Panc1 (cell line): ENCODE measurements at regions not wholly inside any gene's neighbourhood (a gene's known extent, or its start where the extent isn't known, plus 50 kb on each side); places are given as distances from the start of the nearest gene placed in this dataset.

Experiments
- ATAC-seq: fragments of 200-7000 bp; cut with Tn5 transposase; 2 replicates; pipeline ENCODE4 v1.9.1; 2020; ENCODE audit warnings: mild to moderate bottlenecking, moderate library complexity
- BruUV-seq: library from RNA; stranded (reverse); fragments of 400-500 nt; replicated peaks from 2 replicates; lab custom pipeline; 2021; lab: Mats Ljungman, UMichigan
- CTCF ChIA-PET: fragments of 300-600 bp; sonication (Branson Sonifier 250); formaldehyde crosslinking; loops from one replicate; lab custom pipeline; 2022; ENCODE audit warnings: antibody characterized with exemption; lab: Charles Lee
- POLR2A ChIA-PET: fragments of 300-600 bp; sonication (Branson Sonifier 250); formaldehyde crosslinking; loops from one replicate; lab custom pipeline; 2022; ENCODE audit warnings: antibody characterized with exemption; lab: Charles Lee
- DNase-seq: peaks from one replicate; pipeline ENCODE4 v3.0.0-alpha.2; 2010; ENCODE audit warnings: low read depth, low spot score
- H3K27ac ChIP-seq: 2 replicates; pipeline ENCODE4 v1.5.1; 2011; ENCODE audit warnings: mild to moderate bottlenecking, low read length, inconsistent platforms
- H3K27me3 ChIP-seq: fragments of 200-500 bp; sonication (Bioruptor generic); 2 replicates; pipeline ENCODE4 v1.6.0; 2014; ENCODE audit warnings: low read length, inconsistent platforms; ENCODE audit not compliant: control insufficient read depth, insufficient read depth
- H3K36me3 ChIP-seq: fragments of 200-500 bp; sonication (Bioruptor generic); 2 replicates; pipeline ENCODE4 v1.5.1; 2014; ENCODE audit warnings: inconsistent platforms, mild to moderate bottlenecking, low read length, moderate library complexity; ENCODE audit not compliant: control insufficient read depth, insufficient read depth
- H3K4me1 ChIP-seq: 2 replicates; pipeline ENCODE4 v1.5.1; 2011; ENCODE audit warnings: inconsistent platforms, mild to moderate bottlenecking, low read length, moderate library complexity; ENCODE audit not compliant: control insufficient read depth, insufficient read depth
- H3K4me3 ChIP-seq, 2 experiments: 2 replicates each; pipeline ENCODE4 v1.5.1; 2011 to 2012; ENCODE audit warnings: low read depth in 2 of 2, low read length in 2 of 2, mild to moderate bottlenecking in 2 of 2, inconsistent platforms in 1 of 2, moderate library complexity in 1 of 2
- H3K9me3 ChIP-seq: fragments of 200-500 bp; sonication (Bioruptor generic); 2 replicates; pipeline ENCODE4 v1.5.1; 2014; ENCODE audit warnings: low read depth, mild to moderate bottlenecking, inconsistent platforms, low read length, moderate library complexity; ENCODE audit not compliant: control insufficient read depth, insufficient read depth
- CTCF ChIP-seq: fragments of 450-650 bp; IDR thresholded peaks from 2 replicates; pipeline ENCODE4 v1.5.1; 2017; ENCODE audit warnings: mild to moderate bottlenecking
- POLR2AphosphoS5 ChIP-seq: IDR thresholded peaks from 2 replicates; pipeline ENCODE4 v1.6.1; 2012; ENCODE audit warnings: mild to moderate bottlenecking, low read depth, low read length, moderate library complexity
- REST ChIP-seq, 2 experiments: IDR thresholded peaks; 2 replicates each; pipeline ENCODE4 v1.6.1; 2011 to 2012; ENCODE audit warnings: low read depth in 2 of 2, control low read depth in 1 of 2, low read length in 1 of 2, mild to moderate bottlenecking in 1 of 2, moderate library complexity in 1 of 2; ENCODE audit not compliant: insufficient read depth in 1 of 2
- SIN3A ChIP-seq: IDR thresholded peaks from 2 replicates; pipeline ENCODE4 v1.6.1; 2012; ENCODE audit warnings: low read depth, mild to moderate bottlenecking, low read length, moderate library complexity, borderline replicate concordance; ENCODE audit not compliant: insufficient read depth
- TCF7L2 ChIP-seq: IDR thresholded peaks from 2 replicates; pipeline ENCODE4 v1.6.1; 2011; ENCODE audit warnings: mild to moderate bottlenecking, low read depth, low read length, inconsistent platforms
- in situ Hi-C: cut with HindIII; loops from 2 replicates; pipeline ENCODE4 v1.10.0; 2016; ENCODE audit warnings: low sequenced_read_pairs, low pct_unique_long_range_greater_than_20kb
- intact Hi-C: fragments of 100-400 bp; cut with micrococcal nuclease; formaldehyde crosslinking; loops from one replicate; pipeline ENCODE4 v1.10.0; 2022; ENCODE audit not compliant: unreplicated experiment

GRCh38 chr1:164949771-164950471 is 390.9 kb downstream of the PBX1 start:
- no peak overlapping the region for H3K27ac ChIP-seq
- BruUV-seq, result no TSS peak
- intact Hi-C loops, result no loop called here
- no peaks in the 10 kb centered on the region for H3K9me3 ChIP-seq
- no peak overlapping the region for H3K4me3 ChIP-seq
- POLR2A ChIA-PET, result no interaction called here
- H3K36me3 ChIP-seq, result no peaks in the 10 kb centered on the region
- ATAC-seq, result no peak
- no peaks in the 10 kb centered on the region for H3K27me3 ChIP-seq
- CTCF ChIA-PET, result no interaction called here
- DNase-seq, result no peak
- no peaks in the 10 kb centered on the region for H3K4me1 ChIP-seq
- TF ChIP-seq TCF7L2, result no peak
- no peak for TF ChIP-seq SIN3A
- no peak for TF ChIP-seq REST (IDR thresholded peaks at IDR 0.05; ENCODE audit: insufficient read depth in 1 of 2, low read depth in 2 of 2, low read length in 1 of 2)
- no peak for TF ChIP-seq POLR2AphosphoS5
- no peak for TF ChIP-seq CTCF
- in situ Hi-C loops, result no loop called here

- no peaks in the 10 kb centered on the region for H3K4me1 ChIP-seq
- intact Hi-C loops, result no loop called here
- H3K27ac ChIP-seq, result no peak overlapping the region
- in situ Hi-C loops, result no loop called here
- ATAC-seq (no peak), DNase-seq (no peak)
- no peaks in the 10 kb centered on the region for H3K36me3 ChIP-seq
- no peaks in the 10 kb centered on the region for H3K9me3 ChIP-seq
- H3K4me3 ChIP-seq, result no peak overlapping the region
- CTCF ChIA-PET, result no interaction called here
- POLR2A ChIA-PET, result no interaction called here
- no peak for TF ChIP-seq REST (IDR thresholded peaks at IDR 0.05; ENCODE audit: insufficient read depth in 1 of 2, low read depth in 2 of 2, low read length in 1 of 2)
- TF ChIP-seq SIN3A, result no peak
- TF ChIP-seq TCF7L2, result no peak
- TF ChIP-seq POLR2AphosphoS5, result no peak
- TF ChIP-seq CTCF, result no peak
- BruUV-seq, result no TSS peak
- H3K27me3 ChIP-seq, result no peaks in the 10 kb centered on the region
Measured at GRCh38 chr1:164948101-164948500, 389.1 kb downstream of the PBX1 start.
